SK-N-SH (cell line): ENCODE measurements at regions not wholly inside any gene's neighbourhood (a gene's known extent, or its start where the extent isn't known, plus 50 kb on each side); places are given as distances from the start of the nearest gene placed in this dataset.

ENCODE experiments used
- CTCF ChIA-PET: fragments of 300-600, 350-600 bp; formaldehyde crosslinking; extraction: SDS; loops from one replicate; lab custom pipeline; 2021; lab: Yijun Ruan, JAX
- POLR2A ChIA-PET: fragments of 350-600 bp; sonication (Branson Sonifier 250); formaldehyde crosslinking; extraction: SDS; loops from one replicate; lab custom pipeline; 2020; ENCODE audit warnings: antibody characterized with exemption, inconsistent platforms; lab: Yijun Ruan, JAX
- DNase-seq: peaks from one replicate; pipeline ENCODE4 v3.0.0; 2012
- H2AFZ ChIP-seq: fragments of 200-600 bp; sonication (generic); 2 replicates; pipeline ENCODE4 v1.8.1; 2016; ENCODE audit warnings: antibody characterized with exemption, mild to moderate bottlenecking, low read depth
- H3F3A ChIP-seq: fragments of 200-600 bp; sonication (generic); replicated peaks from 2 replicates; pipeline ENCODE3; 2016; ENCODE audit warnings: antibody characterized with exemption, mild to moderate bottlenecking; ENCODE audit not compliant: insufficient read depth
- H3K27ac ChIP-seq, 2 experiments: fragments of 200-500 bp in 1 of 2; fragments of 200-600 bp in 1 of 2; sonication (Bioruptor generic) in 1 of 2; sonication (generic), shearing (Covaris generic) in 1 of 2; 2 replicates each; pipeline versions ENCODE4 v1.5.1 to v1.6.1; 2014 to 2016; ENCODE audit warnings: low read depth in 2 of 2, inconsistent platforms in 1 of 2, low read length in 1 of 2, mild to moderate bottlenecking in 1 of 2, mixed read lengths in 1 of 2
- H3K27me3 ChIP-seq: fragments of 200-600 bp; sonication (generic), shearing (Covaris generic); 2 replicates; pipeline ENCODE4 v1.6.1; 2016; ENCODE audit warnings: mixed run types; ENCODE audit not compliant: insufficient read depth
- H3K36me3 ChIP-seq, 2 experiments: fragments of 200-500 bp in 1 of 2; fragments of 200-600 bp in 1 of 2; sonication (Bioruptor generic) in 1 of 2; sonication (generic) in 1 of 2; replicated peaks in 1 of 2; 2 replicates each; pipeline versions ENCODE3 to v1.5.1; 2014 to 2016; ENCODE audit warnings: low read length in 1 of 2, mild to moderate bottlenecking in 1 of 2; ENCODE audit not compliant: insufficient read depth in 2 of 2, control insufficient read depth in 1 of 2
- H3K4me1 ChIP-seq, 2 experiments: fragments of 200-500 bp in 1 of 2; fragments of 200-600 bp in 1 of 2; sonication (Bioruptor generic) in 1 of 2; sonication (generic), shearing (Covaris generic) in 1 of 2; 2 replicates each; pipeline versions ENCODE4 v1.5.1 to v1.6.1; 2014 to 2016; ENCODE audit warnings: low read depth in 1 of 2, low read length in 1 of 2, mixed run types in 1 of 2; ENCODE audit not compliant: insufficient read depth in 2 of 2, control insufficient read depth in 1 of 2
- H3K4me2 ChIP-seq: fragments of 200-600 bp; sonication (generic), shearing (Covaris generic); 2 replicates; pipeline ENCODE4 v1.6.1; 2017; ENCODE audit warnings: mixed run types
- H3K4me3 ChIP-seq, 2 experiments: fragments of 200-500 bp in 1 of 2; fragments of 200-600 bp in 1 of 2; sonication (Bioruptor generic) in 1 of 2; sonication (generic), shearing (Covaris generic) in 1 of 2; 2 replicates each; pipeline versions ENCODE4 v1.5.1 to v1.8.1; 2014 to 2016; ENCODE audit warnings: low read depth in 2 of 2, inconsistent platforms in 1 of 2, low read length in 1 of 2, mild to moderate bottlenecking in 1 of 2, mixed read lengths in 1 of 2, moderate library complexity in 1 of 2
- H3K79me2 ChIP-seq: fragments of 200-600 bp; sonication (generic); 2 replicates; pipeline ENCODE4 v1.8.1; 2017; ENCODE audit warnings: mild to moderate bottlenecking; ENCODE audit not compliant: insufficient read depth
- H3K9ac ChIP-seq: fragments of 200-600 bp; sonication (generic); 2 replicates; pipeline ENCODE4 v1.6.1; 2017; ENCODE audit warnings: mixed run types
- H3K9me2 ChIP-seq: fragments of 200-600 bp; sonication (generic); 2 replicates; pipeline ENCODE4 v1.6.1; 2017; ENCODE audit warnings: mixed run types
- H3K9me3 ChIP-seq: fragments of 200-600 bp; sonication (generic); 2 replicates; pipeline ENCODE4 v1.6.1; 2017; ENCODE audit warnings: mixed run types, mild to moderate bottlenecking, moderate library complexity
- H4K20me1 ChIP-seq: fragments of 200-600 bp; sonication (generic); 2 replicates; pipeline ENCODE4 v1.6.1; 2017; ENCODE audit warnings: mild to moderate bottlenecking, mixed run types; ENCODE audit not compliant: insufficient read depth
- CHD2 ChIP-seq: fragments of 150-350 bp; IDR thresholded peaks from 2 replicates; pipeline ENCODE4 v1.6.1; 2018; ENCODE audit warnings: low read length; ENCODE audit not compliant: partially characterized antibody
- ELF1 ChIP-seq: IDR thresholded peaks from 2 replicates; pipeline ENCODE4 v1.4.0; 2012
- EP300 ChIP-seq, 2 experiments: IDR thresholded peaks; 2 replicates each; pipeline versions ENCODE4 v1.4.0 to v1.6.1; 2012; ENCODE audit warnings: borderline replicate concordance in 1 of 2, low read depth in 1 of 2, low read length in 1 of 2
- GABPA ChIP-seq: IDR thresholded peaks from 2 replicates; pipeline ENCODE4 v1.4.0; 2012; ENCODE audit warnings: low read depth, mild to moderate bottlenecking
- GATA2 ChIP-seq: sonication (generic); formaldehyde crosslinking; IDR thresholded peaks from 2 replicates; pipeline ENCODE4 v1.5.0; 2020; ENCODE audit warnings: mild to moderate bottlenecking, missing genetic modification reagents
- MXI1 ChIP-seq: IDR thresholded peaks from 2 replicates; pipeline ENCODE4 v1.6.1; 2012; ENCODE audit warnings: mild to moderate bottlenecking, low read depth, low read length, improper control_type of control experiment
- NRF1 ChIP-seq: IDR thresholded peaks from 2 replicates; pipeline ENCODE4 v1.6.1; 2012; ENCODE audit warnings: low read depth, mild to moderate bottlenecking, low read length
- RXRA ChIP-seq: IDR thresholded peaks from 2 replicates; pipeline ENCODE4 v1.4.0; 2012; ENCODE audit warnings: low read depth, mild to moderate bottlenecking, borderline replicate concordance
- SMC3 ChIP-seq: IDR thresholded peaks from 2 replicates; pipeline ENCODE4 v1.6.1; 2012; ENCODE audit warnings: low read depth, low read length, improper control_type of control experiment
- whole genome bisulfite sequencing: methylation state at CpG from one replicate; pipeline ENCODE4 v1.1.6; 2017; ENCODE audit warnings: low lambda C conversion rate; 5-methylcytosine and 5-hydroxymethylcytosine counted together
- TF ChIP-seq, protein P1 (sequence below): IDR thresholded peaks from 2 replicates; pipeline ENCODE4 v1.4.0; 2012; ENCODE audit warnings: low read depth
- TF ChIP-seq, protein P2 (sequence below): IDR thresholded peaks from 2 replicates; pipeline ENCODE4 v1.6.1; 2012; ENCODE audit warnings: mild to moderate bottlenecking, low read depth, low read length, moderate library complexity
- TF ChIP-seq, protein P3 (sequence below): IDR thresholded peaks from 2 replicates; pipeline ENCODE4; 2012
- TF ChIP-seq, protein P4 (sequence below): fragments of 150-350 bp; IDR thresholded peaks from 2 replicates; pipeline ENCODE4 v1.6.1; 2017; ENCODE audit warnings: antibody characterized with exemption, low read length, low read depth, borderline replicate concordance

DNA sequence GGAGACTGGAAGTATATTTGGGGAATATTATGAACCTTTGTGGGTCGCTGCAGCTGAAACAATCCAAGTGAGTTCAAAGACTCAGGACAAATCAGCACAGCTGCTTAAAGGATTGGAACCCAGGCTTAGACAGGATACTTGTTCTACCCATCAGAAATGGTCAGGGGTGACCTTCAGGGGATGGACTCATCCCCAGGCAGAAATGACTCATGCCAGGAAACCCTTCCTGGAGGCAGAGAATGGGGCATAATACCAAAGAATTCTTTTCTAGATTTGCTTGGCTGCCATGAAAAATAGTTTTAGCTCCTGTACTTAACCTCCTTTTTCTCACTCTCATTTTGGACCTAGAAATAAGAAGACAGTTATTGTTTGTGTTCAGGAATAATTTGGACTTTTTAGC, 425.5 kb downstream of the TSN start:
- Histone ChIP-seq H3K9ac (no peak overlapping the region), H4K20me1 (no peaks in the 10 kb centered on the region), H3K27ac (no peak overlapping the region), H3K4me3 (no peak overlapping the region), H3F3A (no peaks in the 10 kb centered on the region), H3K4me2 (no peak overlapping the region), H2AFZ (no peak overlapping the region), H3K36me3 (no peaks in the 10 kb centered on the region), H3K9me2 (no peaks in the 10 kb centered on the region), H3K4me1 (no peaks in the 10 kb centered on the region), H3K79me2 (no peaks in the 10 kb centered on the region), H3K27me3 (no peaks in the 10 kb centered on the region), H3K9me3 (no peaks in the 10 kb centered on the region)
- CTCF ChIA-PET: interaction anchor here (1.3 kb wide), 1 partner anchor 10 kb away, joined by 5 read pairs; no protein-coding TSS in a partner anchor
- TF ChIP-seq, protein P1, sequence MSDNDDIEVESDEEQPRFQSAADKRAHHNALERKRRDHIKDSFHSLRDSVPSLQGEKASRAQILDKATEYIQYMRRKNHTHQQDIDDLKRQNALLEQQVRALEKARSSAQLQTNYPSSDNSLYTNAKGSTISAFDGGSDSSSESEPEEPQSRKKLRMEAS: no peak
- TF ChIP-seq ELF1: no peak
- no peak for TF ChIP-seq RXRA
- no peak for TF ChIP-seq EP300 (IDR thresholded peaks at IDR 0.05; ENCODE audit: borderline replicate concordance in 1 of 2, low read depth in 1 of 2, low read length in 1 of 2)
- TF ChIP-seq, protein P2, sequence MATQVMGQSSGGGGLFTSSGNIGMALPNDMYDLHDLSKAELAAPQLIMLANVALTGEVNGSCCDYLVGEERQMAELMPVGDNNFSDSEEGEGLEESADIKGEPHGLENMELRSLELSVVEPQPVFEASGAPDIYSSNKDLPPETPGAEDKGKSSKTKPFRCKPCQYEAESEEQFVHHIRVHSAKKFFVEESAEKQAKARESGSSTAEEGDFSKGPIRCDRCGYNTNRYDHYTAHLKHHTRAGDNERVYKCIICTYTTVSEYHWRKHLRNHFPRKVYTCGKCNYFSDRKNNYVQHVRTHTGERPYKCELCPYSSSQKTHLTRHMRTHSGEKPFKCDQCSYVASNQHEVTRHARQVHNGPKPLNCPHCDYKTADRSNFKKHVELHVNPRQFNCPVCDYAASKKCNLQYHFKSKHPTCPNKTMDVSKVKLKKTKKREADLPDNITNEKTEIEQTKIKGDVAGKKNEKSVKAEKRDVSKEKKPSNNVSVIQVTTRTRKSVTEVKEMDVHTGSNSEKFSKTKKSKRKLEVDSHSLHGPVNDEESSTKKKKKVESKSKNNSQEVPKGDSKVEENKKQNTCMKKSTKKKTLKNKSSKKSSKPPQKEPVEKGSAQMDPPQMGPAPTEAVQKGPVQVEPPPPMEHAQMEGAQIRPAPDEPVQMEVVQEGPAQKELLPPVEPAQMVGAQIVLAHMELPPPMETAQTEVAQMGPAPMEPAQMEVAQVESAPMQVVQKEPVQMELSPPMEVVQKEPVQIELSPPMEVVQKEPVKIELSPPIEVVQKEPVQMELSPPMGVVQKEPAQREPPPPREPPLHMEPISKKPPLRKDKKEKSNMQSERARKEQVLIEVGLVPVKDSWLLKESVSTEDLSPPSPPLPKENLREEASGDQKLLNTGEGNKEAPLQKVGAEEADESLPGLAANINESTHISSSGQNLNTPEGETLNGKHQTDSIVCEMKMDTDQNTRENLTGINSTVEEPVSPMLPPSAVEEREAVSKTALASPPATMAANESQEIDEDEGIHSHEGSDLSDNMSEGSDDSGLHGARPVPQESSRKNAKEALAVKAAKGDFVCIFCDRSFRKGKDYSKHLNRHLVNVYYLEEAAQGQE: no peak
- no peak for TF ChIP-seq CHD2
- TF ChIP-seq MXI1: no peak
- no peak for TF ChIP-seq GATA2 (CRISPR knock-in tag)
- no peak for TF ChIP-seq NRF1
- no peak for TF ChIP-seq GABPA
- TF ChIP-seq, protein P3, sequence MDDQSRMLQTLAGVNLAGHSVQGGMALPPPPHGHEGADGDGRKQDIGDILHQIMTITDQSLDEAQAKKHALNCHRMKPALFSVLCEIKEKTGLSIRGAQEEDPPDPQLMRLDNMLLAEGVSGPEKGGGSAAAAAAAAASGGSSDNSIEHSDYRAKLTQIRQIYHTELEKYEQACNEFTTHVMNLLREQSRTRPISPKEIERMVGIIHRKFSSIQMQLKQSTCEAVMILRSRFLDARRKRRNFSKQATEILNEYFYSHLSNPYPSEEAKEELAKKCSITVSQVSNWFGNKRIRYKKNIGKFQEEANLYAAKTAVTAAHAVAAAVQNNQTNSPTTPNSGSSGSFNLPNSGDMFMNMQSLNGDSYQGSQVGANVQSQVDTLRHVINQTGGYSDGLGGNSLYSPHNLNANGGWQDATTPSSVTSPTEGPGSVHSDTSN: no peak
- TF ChIP-seq, protein P4, sequence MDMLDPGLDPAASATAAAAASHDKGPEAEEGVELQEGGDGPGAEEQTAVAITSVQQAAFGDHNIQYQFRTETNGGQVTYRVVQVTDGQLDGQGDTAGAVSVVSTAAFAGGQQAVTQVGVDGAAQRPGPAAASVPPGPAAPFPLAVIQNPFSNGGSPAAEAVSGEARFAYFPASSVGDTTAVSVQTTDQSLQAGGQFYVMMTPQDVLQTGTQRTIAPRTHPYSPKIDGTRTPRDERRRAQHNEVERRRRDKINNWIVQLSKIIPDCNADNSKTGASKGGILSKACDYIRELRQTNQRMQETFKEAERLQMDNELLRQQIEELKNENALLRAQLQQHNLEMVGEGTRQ: no peak
- TF ChIP-seq SMC3: no peak
- no peak for DNase-seq
- whole genome bisulfite sequencing: 27% methylated on average over 1 of the region's 1 CpG
- POLR2A ChIA-PET: no interaction called here
